ENCODE measurements at regions not wholly inside any gene's neighbourhood (a gene's known extent, or its start where the extent isn't known, plus 50 kb on each side); places are given as distances from the start of the nearest gene placed in this dataset.

- no peak for TF ChIP-seq POLR2AphosphoS5 (IDR thresholded peaks at IDR 0.05; ENCODE audit: low read depth, low read length)
- no peak for TF ChIP-seq CTCF (IDR thresholded peaks at IDR 0.05)
- no peak for TF ChIP-seq SIN3A (IDR thresholded peaks at IDR 0.05; ENCODE audit: borderline replicate concordance, insufficient read depth, low read depth, low read length)
- TF ChIP-seq, protein P1, sequence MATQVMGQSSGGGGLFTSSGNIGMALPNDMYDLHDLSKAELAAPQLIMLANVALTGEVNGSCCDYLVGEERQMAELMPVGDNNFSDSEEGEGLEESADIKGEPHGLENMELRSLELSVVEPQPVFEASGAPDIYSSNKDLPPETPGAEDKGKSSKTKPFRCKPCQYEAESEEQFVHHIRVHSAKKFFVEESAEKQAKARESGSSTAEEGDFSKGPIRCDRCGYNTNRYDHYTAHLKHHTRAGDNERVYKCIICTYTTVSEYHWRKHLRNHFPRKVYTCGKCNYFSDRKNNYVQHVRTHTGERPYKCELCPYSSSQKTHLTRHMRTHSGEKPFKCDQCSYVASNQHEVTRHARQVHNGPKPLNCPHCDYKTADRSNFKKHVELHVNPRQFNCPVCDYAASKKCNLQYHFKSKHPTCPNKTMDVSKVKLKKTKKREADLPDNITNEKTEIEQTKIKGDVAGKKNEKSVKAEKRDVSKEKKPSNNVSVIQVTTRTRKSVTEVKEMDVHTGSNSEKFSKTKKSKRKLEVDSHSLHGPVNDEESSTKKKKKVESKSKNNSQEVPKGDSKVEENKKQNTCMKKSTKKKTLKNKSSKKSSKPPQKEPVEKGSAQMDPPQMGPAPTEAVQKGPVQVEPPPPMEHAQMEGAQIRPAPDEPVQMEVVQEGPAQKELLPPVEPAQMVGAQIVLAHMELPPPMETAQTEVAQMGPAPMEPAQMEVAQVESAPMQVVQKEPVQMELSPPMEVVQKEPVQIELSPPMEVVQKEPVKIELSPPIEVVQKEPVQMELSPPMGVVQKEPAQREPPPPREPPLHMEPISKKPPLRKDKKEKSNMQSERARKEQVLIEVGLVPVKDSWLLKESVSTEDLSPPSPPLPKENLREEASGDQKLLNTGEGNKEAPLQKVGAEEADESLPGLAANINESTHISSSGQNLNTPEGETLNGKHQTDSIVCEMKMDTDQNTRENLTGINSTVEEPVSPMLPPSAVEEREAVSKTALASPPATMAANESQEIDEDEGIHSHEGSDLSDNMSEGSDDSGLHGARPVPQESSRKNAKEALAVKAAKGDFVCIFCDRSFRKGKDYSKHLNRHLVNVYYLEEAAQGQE (IDR thresholded peaks at IDR 0.05; ENCODE audit: insufficient read depth in 1 of 2, low read depth in 2 of 2, low read length in 1 of 2): no peak
These were observed 58.0 kb upstream of the PDC start for GRCh38 chr1:186518822-186519381.
